Fibroblast of lung (primary cell): ENCODE measurements at regions not wholly inside any gene's neighbourhood (a gene's known extent, or its start where the extent isn't known, plus 50 kb on each side); places are given as distances from the start of the nearest gene placed in this dataset.

Experiments used
- DNase-seq, 2 donors: peaks; one replicate each; pipeline versions ENCODE4 v3.0.0 to v3.0.0-alpha.2; 2010; ENCODE audit warnings: low read depth in 2 of 2
- H2AFZ ChIP-seq: 2 replicates; pipeline ENCODE4 v1.5.1; 2012; ENCODE audit warnings: low read length, control low read depth, inconsistent platforms
- H3K27ac ChIP-seq: 2 replicates; pipeline ENCODE4 v1.5.1; 2011; ENCODE audit warnings: low read length, control low read depth; ENCODE audit not compliant: insufficient read depth
- H3K27me3 ChIP-seq: 2 replicates; pipeline ENCODE4 v1.5.1; 2011; ENCODE audit warnings: mild to moderate bottlenecking, low read length; ENCODE audit not compliant: control insufficient read depth, insufficient read depth
- H3K36me3 ChIP-seq: 2 replicates; pipeline ENCODE4 v1.5.1; 2011; ENCODE audit warnings: low read length; ENCODE audit not compliant: control insufficient read depth, insufficient read depth
- H3K4me1 ChIP-seq: 2 replicates; pipeline ENCODE4 v1.5.1; 2011; ENCODE audit warnings: low read length; ENCODE audit not compliant: control insufficient read depth, insufficient read depth; ENCODE audit errors: extremely low read depth
- H3K4me2 ChIP-seq: 2 replicates; pipeline ENCODE4 v1.5.1; 2011; ENCODE audit warnings: low read length, control low read depth; ENCODE audit not compliant: insufficient read depth; ENCODE audit errors: extremely low read depth
- H3K4me3 ChIP-seq, 4 experiments: fragments of 200-600 bp in 1 of 4; sonication (generic) in 1 of 4; replicated peaks in 1 of 4; 2 replicates each; pipeline ENCODE4 v1.5.1; 2011 to 2016; ENCODE audit warnings: low read length in 4 of 4, low read depth in 3 of 4, mild to moderate bottlenecking in 3 of 4, control low read depth in 2 of 4, inconsistent platforms in 1 of 4, mixed read lengths in 1 of 4; ENCODE audit not compliant: insufficient read depth in 1 of 4; ENCODE audit errors: control extremely low read depth in 1 of 4
- H3K79me2 ChIP-seq: 2 replicates; pipeline ENCODE4 v1.5.1; 2012; ENCODE audit warnings: mild to moderate bottlenecking, low read length, inconsistent platforms; ENCODE audit not compliant: control insufficient read depth, insufficient read depth
- H3K9ac ChIP-seq: 2 replicates; pipeline ENCODE4 v1.5.1; 2011; ENCODE audit warnings: mild to moderate bottlenecking, low read length, control low read depth; ENCODE audit not compliant: insufficient read depth
- H3K9me3 ChIP-seq: 2 replicates; pipeline ENCODE4 v1.5.1; 2012; ENCODE audit warnings: low read depth, low read length; ENCODE audit not compliant: control insufficient read depth, insufficient read depth
- H4K20me1 ChIP-seq: 2 replicates; pipeline ENCODE4 v1.5.1; 2011; ENCODE audit warnings: low read length; ENCODE audit not compliant: control insufficient read depth, insufficient read depth; ENCODE audit errors: extremely low read depth
- CTCF ChIP-seq, 2 donors: IDR thresholded peaks in 1 of 2; conservative IDR thresholded peaks in 1 of 2; 1 replicate in 1 of 2; 2 replicates in 1 of 2; pipeline ENCODE4 v1.5.1; 2011 to 2012; ENCODE audit warnings: low read length in 2 of 2, control low read depth in 1 of 2, inconsistent platforms in 1 of 2, low read depth in 1 of 2, mild to moderate bottlenecking in 1 of 2
- EZH2 ChIP-seq: IDR thresholded peaks from 2 replicates; pipeline ENCODE4 v1.5.1; 2012; ENCODE audit warnings: low read length, control low read depth, mild to moderate bottlenecking; ENCODE audit errors: missing control alignments

- Histone ChIP-seq H3K27me3 (peaks cover 29% of the 10 kb centered on the region), H3K4me2 (no peak overlapping the region), H3K4me1 (no peaks in the 10 kb centered on the region), H3K79me2 (no peaks in the 10 kb centered on the region), H3K36me3 (no peaks in the 10 kb centered on the region), H3K9me3 (no peaks in the 10 kb centered on the region), H4K20me1 (no peaks in the 10 kb centered on the region), H2AFZ (no peak overlapping the region), H3K27ac (no peak overlapping the region), H3K4me3 (no peak overlapping the region), H3K9ac (no peak overlapping the region)
- TF ChIP-seq EZH2, result peak; percentile 78
- no peak for TF ChIP-seq CTCF (conservative IDR thresholded peaks at IDR 0.05 in 1 of 2, IDR thresholded peaks at IDR 0.05 in 1 of 2; ENCODE audit: low read depth in 1 of 2, low read length in 2 of 2)
- DNase-seq, result peak in 1 of 2 donors; percentile 24
Observed at GRCh38 chr1:23619299-23620188, 60.2 kb upstream of the ID3 start.

GRCh38 chr1:23618586-23619083, 59.3 kb upstream of the ID3 start:
- no peaks in the 10 kb centered on the region for H3K4me1 ChIP-seq
- H3K9ac ChIP-seq, result no peak overlapping the region
- H3K4me2 ChIP-seq, result no peak overlapping the region
- H3K79me2 ChIP-seq, result no peaks in the 10 kb centered on the region
- H3K27ac ChIP-seq, result no peak overlapping the region
- no peaks in the 10 kb centered on the region for H3K36me3 ChIP-seq
- H4K20me1 ChIP-seq, result no peaks in the 10 kb centered on the region
- no peak for DNase-seq
- no peak overlapping the region for H2AFZ ChIP-seq
- peaks cover 32% of the 10 kb centered on the region for H3K27me3 ChIP-seq
- no peak for TF ChIP-seq CTCF (conservative IDR thresholded peaks at IDR 0.05 in 1 of 2, IDR thresholded peaks at IDR 0.05 in 1 of 2; ENCODE audit: low read depth in 1 of 2, low read length in 2 of 2)
- no peak for TF ChIP-seq EZH2
- H3K9me3 ChIP-seq, result no peaks in the 10 kb centered on the region
- H3K4me3 ChIP-seq, result no peak overlapping the region

- Histone ChIP-seq H3K4me1 (no peaks in the 10 kb centered on the region), H3K27ac (no peak overlapping the region), H3K4me2 (no peak overlapping the region), H3K9me3 (no peaks in the 10 kb centered on the region), H3K27me3 (peaks cover 32% of the 10 kb centered on the region), H3K79me2 (no peaks in the 10 kb centered on the region), H3K36me3 (no peaks in the 10 kb centered on the region), H2AFZ (no peak overlapping the region), H3K4me3 (no peak overlapping the region), H4K20me1 (no peaks in the 10 kb centered on the region), H3K9ac (no peak overlapping the region)
- no peak for DNase-seq
- TF ChIP-seq CTCF (conservative IDR thresholded peaks at IDR 0.05 in 1 of 2, IDR thresholded peaks at IDR 0.05 in 1 of 2; ENCODE audit: low read depth in 1 of 2, low read length in 2 of 2), result no peak
- TF ChIP-seq EZH2, result no peak
Observed at GRCh38 chr1:23617084-23617521, 57.8 kb upstream of the ID3 start.
